Mesenchymal stem cell (in vitro differentiated cells and primary cell): ENCODE measurements at regions not wholly inside any gene's neighbourhood (a gene's known extent, or its start where the extent isn't known, plus 50 kb on each side); places are given as distances from the start of the nearest gene placed in this dataset.

ENCODE experiments used
- DNase-seq: peaks from one replicate; pipeline ENCODE4 v3.0.0-alpha.2; 2013
- H2AFZ ChIP-seq: one replicate; pipeline ENCODE4 v1.6.1; 2013; ENCODE audit warnings: low read depth, mild to moderate bottlenecking, control low read depth, inconsistent platforms, low read length, moderate library complexity
- H2AK5ac ChIP-seq: 2 replicates; pipeline ENCODE4 v1.6.1; 2013; ENCODE audit warnings: low read length, moderate library complexity, mild to moderate bottlenecking, inconsistent platforms; ENCODE audit not compliant: severe bottlenecking
- H2BK120ac ChIP-seq: one replicate; pipeline ENCODE4 v1.6.1; 2013; ENCODE audit warnings: low read depth, mild to moderate bottlenecking, inconsistent platforms, low read length, moderate library complexity
- H2BK12ac ChIP-seq, 2 experiments: one replicate each; pipeline ENCODE4 v1.6.1; 2013; ENCODE audit warnings: inconsistent platforms in 2 of 2, low read length in 2 of 2, mild to moderate bottlenecking in 2 of 2, moderate library complexity in 2 of 2, control low read depth in 1 of 2
- H2BK15ac ChIP-seq: one replicate; pipeline ENCODE4 v1.6.1; 2013; ENCODE audit warnings: mild to moderate bottlenecking, low read depth, inconsistent platforms; ENCODE audit not compliant: poor library complexity, severe bottlenecking
- H2BK5ac ChIP-seq: 2 replicates; pipeline ENCODE4 v1.6.1; 2013; ENCODE audit warnings: low read depth, mild to moderate bottlenecking, low read length, control low read depth, inconsistent platforms; ENCODE audit not compliant: poor library complexity, severe bottlenecking
- H3K14ac ChIP-seq, 2 experiments: one replicate each; pipeline ENCODE4 v1.6.1; 2013; ENCODE audit warnings: inconsistent platforms in 2 of 2, low read length in 2 of 2, control low read depth in 1 of 2, mild to moderate bottlenecking in 1 of 2, moderate library complexity in 1 of 2
- H3K18ac ChIP-seq, 2 experiments: one replicate each; pipeline ENCODE4 v1.6.1; 2013; ENCODE audit warnings: inconsistent platforms in 2 of 2, low read length in 2 of 2, control low read depth in 1 of 2, low read depth in 1 of 2, mild to moderate bottlenecking in 1 of 2
- H3K23ac ChIP-seq, 2 experiments: one replicate each; pipeline ENCODE4 v1.6.1; 2013; ENCODE audit warnings: inconsistent platforms in 2 of 2, low read length in 2 of 2, mild to moderate bottlenecking in 2 of 2, moderate library complexity in 2 of 2, control low read depth in 1 of 2
- H3K27ac ChIP-seq: 2 replicates; pipeline ENCODE4 v1.5.1; 2013; ENCODE audit warnings: mild to moderate bottlenecking, moderate library complexity, low read length, control low read depth, inconsistent platforms; ENCODE audit not compliant: poor library complexity, severe bottlenecking
- H3K27me3 ChIP-seq, 2 experiments: 2 replicates each; pipeline versions ENCODE4 v1.6.1 to v1.7.0; 2013; ENCODE audit warnings: low read length in 2 of 2, mild to moderate bottlenecking in 2 of 2, moderate library complexity in 2 of 2, control low read depth in 1 of 2, inconsistent platforms in 1 of 2; ENCODE audit not compliant: control insufficient read depth in 1 of 2, insufficient read depth in 1 of 2
- H3K36me3 ChIP-seq, 2 experiments: 2 replicates each; pipeline versions ENCODE4 v1.6.1 to v1.7.0; 2013; ENCODE audit warnings: low read length in 2 of 2, control low read depth in 1 of 2, inconsistent platforms in 1 of 2, low read depth in 1 of 2, mild to moderate bottlenecking in 1 of 2; ENCODE audit not compliant: insufficient read depth in 2 of 2, control insufficient read depth in 1 of 2
- H3K4ac ChIP-seq, 2 experiments: one replicate each; pipeline ENCODE4 v1.6.1; 2013; ENCODE audit warnings: inconsistent platforms in 2 of 2, low read length in 2 of 2, mild to moderate bottlenecking in 2 of 2, moderate library complexity in 2 of 2, control low read depth in 1 of 2, low read depth in 1 of 2
- H3K4me1 ChIP-seq: 2 replicates; pipeline ENCODE4 v1.6.1; 2013; ENCODE audit warnings: low read depth, low read length, control low read depth; ENCODE audit not compliant: control insufficient read depth, insufficient read depth
- H3K4me2 ChIP-seq: 2 replicates; pipeline ENCODE4 v1.6.1; 2013; ENCODE audit warnings: low read length, mild to moderate bottlenecking, inconsistent platforms; ENCODE audit not compliant: poor library complexity, severe bottlenecking
- H3K4me3 ChIP-seq, 2 experiments: 2 replicates each; pipeline versions ENCODE4 v1.5.1 to v1.7.0; 2013; ENCODE audit warnings: low read length in 2 of 2, mild to moderate bottlenecking in 2 of 2, control low read depth in 1 of 2, low read depth in 1 of 2; ENCODE audit not compliant: insufficient read depth in 1 of 2
- H3K79me1 ChIP-seq: replicated peaks from 2 replicates; pipeline ENCODE4 v1.6.1; 2013; ENCODE audit warnings: mild to moderate bottlenecking, control low read depth, low read length, inconsistent platforms; ENCODE audit not compliant: poor library complexity, severe bottlenecking
- H3K9ac ChIP-seq: 2 replicates; pipeline ENCODE4 v1.7.0; 2013; ENCODE audit warnings: mild to moderate bottlenecking, low read length, moderate library complexity
- H3K9me3 ChIP-seq: 2 replicates; pipeline ENCODE4 v1.7.0; 2013; ENCODE audit warnings: mild to moderate bottlenecking, low read length; ENCODE audit not compliant: control insufficient read depth
- H4K8ac ChIP-seq: one replicate; pipeline ENCODE4 v1.6.1; 2013; ENCODE audit warnings: inconsistent platforms, mild to moderate bottlenecking, low read length, moderate library complexity
- H4K91ac ChIP-seq: one replicate; pipeline ENCODE4 v1.6.1; 2013; ENCODE audit warnings: mild to moderate bottlenecking, low read length, inconsistent platforms
- WGBS: methylation state at CpG from one replicate; pipeline ENCODE4 v1.1.7; 2013; ENCODE audit warnings: mixed read lengths; 5-methylcytosine and 5-hydroxymethylcytosine counted together

DNA sequence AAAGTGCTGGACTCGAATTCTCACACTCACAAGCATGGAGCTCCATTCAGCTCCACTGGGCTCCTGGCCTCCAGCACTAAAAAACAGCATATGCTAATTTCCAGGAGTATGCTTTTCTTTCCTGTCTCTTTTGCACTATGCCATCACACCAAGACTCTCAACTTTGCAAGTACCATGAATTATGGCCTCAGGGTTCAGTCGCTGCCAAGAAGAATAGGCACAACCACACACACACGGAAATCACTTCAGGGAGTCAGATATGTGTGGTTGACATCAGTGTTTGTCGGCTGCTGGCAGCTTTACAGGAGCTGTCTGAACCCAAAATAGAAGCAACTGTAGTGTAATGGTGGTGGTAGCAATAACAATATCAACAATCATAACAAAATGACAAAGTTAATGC lies 305.0 kb upstream of the SLCO3A1 start:
- WGBS: 48% methylated on average over 2 of the region's 4 CpGs
- no peak overlapping the region for H2BK5ac ChIP-seq

GRCh38 chr15:91549581-91549980 lies 303.9 kb upstream of the SLCO3A1 start:
- Histone ChIP-seq H4K8ac (no peak overlapping the region), H3K27me3 (no peaks in the 10 kb centered on the region), H2BK5ac (no peak overlapping the region), H3K79me1 (no peaks in the 10 kb centered on the region), H3K14ac (no peak overlapping the region), H3K9me3 (no peaks in the 10 kb centered on the region), H3K18ac (no peak overlapping the region), H2BK15ac (no peak overlapping the region), H2AK5ac (no peak overlapping the region), H3K4me2 (no peak overlapping the region), H3K4ac (no peak overlapping the region), H3K4me1 (no peaks in the 10 kb centered on the region), H3K4me3 (no peak overlapping the region), H2BK120ac (no peak overlapping the region), H3K23ac (no peak overlapping the region), H2BK12ac (no peak overlapping the region), H3K9ac (no peak overlapping the region), H3K36me3 (no peaks in the 10 kb centered on the region), H2AFZ (no peak overlapping the region), H4K91ac (no peak overlapping the region), H3K27ac (no peak overlapping the region)
- WGBS: no CpG with 5 or more reads among the region's 1 CpG
- DNase-seq: no peak

More for the DNA sequence above, 305.0 kb upstream of the SLCO3A1 start:
- Histone ChIP-seq H4K91ac (no peak overlapping the region), H2AFZ (no peak overlapping the region), H3K4me2 (no peak overlapping the region), H2BK120ac (no peak overlapping the region), H2BK15ac (no peak overlapping the region), H3K27ac (no peak overlapping the region), H3K4ac (no peak overlapping the region), H3K79me1 (no peaks in the 10 kb centered on the region), H3K27me3 (no peaks in the 10 kb centered on the region), H3K14ac (no peak overlapping the region), H3K4me3 (no peak overlapping the region), H3K18ac (no peak overlapping the region), H3K23ac (no peak overlapping the region), H4K8ac (no peak overlapping the region), H3K9me3 (no peaks in the 10 kb centered on the region), H3K36me3 (no peaks in the 10 kb centered on the region), H2BK12ac (no peak overlapping the region), H2AK5ac (no peak overlapping the region), H3K9ac (no peak overlapping the region), H3K4me1 (no peaks in the 10 kb centered on the region)
- DNase-seq: no peak

- Histone ChIP-seq H3K14ac (no peak overlapping the region), H3K9me3 (no peaks in the 10 kb centered on the region), H3K4ac (no peak overlapping the region), H3K9ac (no peak overlapping the region), H3K4me2 (no peak overlapping the region), H2AFZ (no peak overlapping the region), H2BK5ac (no peak overlapping the region), H2BK120ac (no peak overlapping the region), H2BK12ac (no peak overlapping the region), H3K4me1 (no peaks in the 10 kb centered on the region), H3K27me3 (no peaks in the 10 kb centered on the region), H3K18ac (no peak overlapping the region), H4K91ac (no peak overlapping the region), H3K79me1 (no peaks in the 10 kb centered on the region), H3K27ac (no peak overlapping the region), H3K23ac (no peak overlapping the region), H2BK15ac (no peak overlapping the region), H2AK5ac (no peak overlapping the region), H3K36me3 (no peaks in the 10 kb centered on the region), H4K8ac (no peak overlapping the region), H3K4me3 (no peak overlapping the region)
- 72% methylated on average over 5 of the region's 5 CpGs for WGBS
- no peak for DNase-seq
Measured at GRCh38 chr15:91552555-91552954, 301.0 kb upstream of the SLCO3A1 start.

DNA sequence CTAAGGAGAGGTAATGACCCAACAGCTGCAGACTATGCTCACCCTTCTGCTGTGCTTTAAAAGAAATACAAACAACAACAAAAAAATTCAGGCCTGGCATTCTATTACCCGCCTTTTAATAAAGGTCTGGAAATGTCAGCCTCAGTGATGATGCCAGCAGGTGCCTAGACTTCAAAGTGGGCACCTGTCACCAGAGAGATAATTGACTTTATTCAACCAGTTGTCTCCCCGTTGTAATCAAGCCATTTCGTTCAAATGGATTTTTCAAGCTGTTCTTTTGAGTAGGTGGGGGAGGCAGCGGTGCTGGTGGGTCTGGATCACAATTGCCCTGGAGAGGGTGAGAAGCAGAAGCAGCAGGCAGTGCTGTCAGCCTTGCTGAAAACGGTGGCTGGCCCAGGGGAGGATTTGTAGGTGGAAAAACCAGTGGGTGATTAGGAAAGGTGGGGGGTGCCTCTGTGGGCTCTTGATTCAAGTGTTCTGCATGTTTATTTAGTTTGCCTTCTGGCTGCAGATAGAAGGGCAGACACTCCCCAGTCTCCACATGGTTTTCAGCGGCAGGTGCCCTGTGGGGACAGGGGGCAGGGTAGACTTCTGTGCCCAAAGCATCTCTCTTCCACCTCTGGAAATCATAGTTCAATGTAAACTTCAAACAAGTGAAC lies 300.2 kb upstream of the SLCO3A1 start:
- no peak overlapping the region for H3K4me3 ChIP-seq
- DNase-seq: no peak
- no peak overlapping the region for H3K27ac ChIP-seq
- H3K23ac ChIP-seq: no peak overlapping the region
- H2BK15ac ChIP-seq: no peak overlapping the region
- no peak overlapping the region for H2AK5ac ChIP-seq
- H4K91ac ChIP-seq: no peak overlapping the region
- no peak overlapping the region for H2BK5ac ChIP-seq
- H2AFZ ChIP-seq: no peak overlapping the region
- H4K8ac ChIP-seq: no peak overlapping the region
- H3K4ac ChIP-seq: no peak overlapping the region
- no peak overlapping the region for H3K4me2 ChIP-seq
- no peak overlapping the region for H3K9ac ChIP-seq
- no peak overlapping the region for H3K14ac ChIP-seq
- 51% methylated on average over 6 of the region's 6 CpGs for WGBS
- no peaks in the 10 kb centered on the region for H3K4me1 ChIP-seq
- no peak overlapping the region for H2BK12ac ChIP-seq
- H3K36me3 ChIP-seq: no peaks in the 10 kb centered on the region
- no peaks in the 10 kb centered on the region for H3K9me3 ChIP-seq
- no peak overlapping the region for H3K18ac ChIP-seq
- H3K79me1 ChIP-seq: no peaks in the 10 kb centered on the region
- no peaks in the 10 kb centered on the region for H3K27me3 ChIP-seq
- no peak overlapping the region for H2BK120ac ChIP-seq
